ENCODE measurements at regions not wholly inside any gene's neighbourhood (a gene's known extent, or its start where the extent isn't known, plus 50 kb on each side); places are given as distances from the start of the nearest gene placed in this dataset.
"Not testable (repeated sequence)": the region's sequence is repeated elsewhere in the genome, so short reads cannot be mapped to it uniquely, and the experiment has no call there.

DNA sequence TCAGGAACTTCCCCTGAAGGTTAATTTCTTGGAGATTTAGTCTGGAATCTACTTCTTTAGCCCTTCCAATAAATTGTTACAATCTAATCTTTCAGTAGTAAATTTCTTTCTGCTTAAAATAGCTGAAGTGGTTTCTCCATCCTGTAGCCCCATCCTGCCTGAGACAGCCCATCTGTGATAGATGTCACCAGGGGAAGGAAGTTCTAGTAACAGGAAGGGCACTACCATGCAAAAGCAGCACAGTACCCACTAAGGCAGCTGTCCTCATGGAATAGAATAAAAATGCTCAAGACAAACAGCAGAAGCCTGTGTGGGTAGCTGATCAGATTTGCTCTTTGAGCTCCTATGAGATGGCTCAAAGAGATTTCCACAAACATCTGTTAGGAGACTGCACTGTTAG, 1036.5 kb downstream of the SLITRK5 start:
- TF ChIP-seq, protein P1, sequence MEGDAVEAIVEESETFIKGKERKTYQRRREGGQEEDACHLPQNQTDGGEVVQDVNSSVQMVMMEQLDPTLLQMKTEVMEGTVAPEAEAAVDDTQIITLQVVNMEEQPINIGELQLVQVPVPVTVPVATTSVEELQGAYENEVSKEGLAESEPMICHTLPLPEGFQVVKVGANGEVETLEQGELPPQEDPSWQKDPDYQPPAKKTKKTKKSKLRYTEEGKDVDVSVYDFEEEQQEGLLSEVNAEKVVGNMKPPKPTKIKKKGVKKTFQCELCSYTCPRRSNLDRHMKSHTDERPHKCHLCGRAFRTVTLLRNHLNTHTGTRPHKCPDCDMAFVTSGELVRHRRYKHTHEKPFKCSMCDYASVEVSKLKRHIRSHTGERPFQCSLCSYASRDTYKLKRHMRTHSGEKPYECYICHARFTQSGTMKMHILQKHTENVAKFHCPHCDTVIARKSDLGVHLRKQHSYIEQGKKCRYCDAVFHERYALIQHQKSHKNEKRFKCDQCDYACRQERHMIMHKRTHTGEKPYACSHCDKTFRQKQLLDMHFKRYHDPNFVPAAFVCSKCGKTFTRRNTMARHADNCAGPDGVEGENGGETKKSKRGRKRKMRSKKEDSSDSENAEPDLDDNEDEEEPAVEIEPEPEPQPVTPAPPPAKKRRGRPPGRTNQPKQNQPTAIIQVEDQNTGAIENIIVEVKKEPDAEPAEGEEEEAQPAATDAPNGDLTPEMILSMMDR (IDR thresholded peaks at IDR 0.05): no peak
- DNase-seq (ENCODE audit: low spot score in 2 of 2): no peak
- Histone ChIP-seq H3K36me3 (no peaks in the 10 kb centered on the region), H3K27ac (no peak overlapping the region), H3K4me1 (no peaks in the 10 kb centered on the region), H3K9me3 (no peaks in the 10 kb centered on the region), H3K4me3 (no peak overlapping the region), H3K27me3 (no peaks in the 10 kb centered on the region)
- intact Hi-C loops (cut with DNase I): no loop called here

DNA sequence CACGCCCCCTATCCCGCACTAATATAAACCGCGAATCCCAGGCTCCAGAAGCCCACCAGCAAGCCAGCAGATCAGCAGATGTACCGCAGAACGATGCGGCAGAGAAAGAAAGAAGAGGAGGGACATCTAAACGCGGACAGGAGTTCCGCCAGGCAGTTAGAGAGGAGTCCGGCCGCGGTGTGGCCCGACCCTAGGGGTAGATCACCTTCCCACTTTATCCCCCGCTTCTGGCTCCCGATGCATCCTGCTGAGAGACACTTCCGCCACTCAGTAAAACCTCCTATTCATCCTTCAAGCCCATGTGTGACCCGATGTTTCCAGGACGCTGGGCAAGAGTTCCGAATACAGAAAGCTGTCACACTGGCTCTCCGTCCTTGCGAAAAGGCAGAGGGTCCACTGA, 1046.8 kb downstream of the SLITRK5 start:
- intact Hi-C loops (cut with DNase I): no loop called here
- Histone ChIP-seq H3K4me3 (no peak overlapping the region), H3K36me3 (no peaks in the 10 kb centered on the region), H3K27ac (no peak overlapping the region), H3K9me3 (no peaks in the 10 kb centered on the region), H3K27me3 (no peaks in the 10 kb centered on the region), H3K4me1 (no peaks in the 10 kb centered on the region)
- no peak for DNase-seq (ENCODE audit: low spot score in 2 of 2)
- TF ChIP-seq, protein P1 (IDR thresholded peaks at IDR 0.05): no peak

DNA sequence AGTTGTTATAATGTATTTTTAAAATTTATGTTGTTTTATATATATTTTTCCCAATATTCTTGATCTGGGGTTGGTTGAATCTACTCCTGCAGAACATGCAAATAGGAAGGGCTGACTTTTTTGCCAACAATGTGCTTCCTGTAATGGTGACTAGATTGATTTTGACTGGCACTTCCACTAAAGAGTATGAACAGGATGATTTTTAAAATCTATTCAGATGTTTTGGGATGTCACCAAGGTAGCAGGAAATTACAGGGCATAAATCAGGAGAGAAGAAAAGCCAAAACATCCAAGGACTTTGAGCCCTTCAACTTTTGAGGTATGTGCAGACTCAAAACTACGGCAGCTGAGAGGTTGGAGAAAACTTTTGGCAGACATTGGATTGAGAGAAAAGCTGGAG, 1047.6 kb downstream of the SLITRK5 start:
- Histone ChIP-seq H3K9me3 (no peaks in the 10 kb centered on the region), H3K4me1 (no peaks in the 10 kb centered on the region), H3K27me3 (no peaks in the 10 kb centered on the region), H3K4me3 (no peak overlapping the region), H3K36me3 (no peaks in the 10 kb centered on the region), H3K27ac (no peak overlapping the region)
- TF ChIP-seq, protein P1 (IDR thresholded peaks at IDR 0.05): no peak
- intact Hi-C loops (cut with DNase I): no loop called here
- DNase-seq (ENCODE audit: low spot score in 2 of 2): no peak

DNA sequence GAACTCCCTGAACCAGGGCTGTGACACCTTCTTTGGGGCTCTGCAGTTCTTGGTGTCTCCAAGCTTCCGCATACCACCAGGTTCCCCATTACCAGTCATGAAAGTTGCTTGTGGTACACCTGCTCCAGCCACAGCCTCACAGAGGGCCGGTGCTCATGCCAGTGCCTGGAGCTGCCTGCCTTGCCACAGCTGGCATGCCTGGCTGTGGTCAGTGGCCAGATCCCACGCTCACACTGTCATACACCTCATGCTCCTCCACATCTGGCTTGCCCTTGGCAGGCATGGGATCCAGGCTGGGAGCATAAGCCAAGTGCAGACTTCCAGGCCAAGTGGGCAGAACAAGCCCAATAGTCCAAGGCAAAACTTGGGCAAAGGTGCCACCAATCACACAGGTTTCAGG, 1054.9 kb downstream of the SLITRK5 start:
- DNase-seq (ENCODE audit: low spot score in 2 of 2): no peak
- H3K27ac ChIP-seq: no peak overlapping the region
- H3K4me3 ChIP-seq: no peak overlapping the region
- H3K9me3 ChIP-seq: no peaks in the 10 kb centered on the region
- TF ChIP-seq, protein P1 (IDR thresholded peaks at IDR 0.05): no peak
- intact Hi-C loops (cut with DNase I): no loop called here
- H3K4me1 ChIP-seq: no peaks in the 10 kb centered on the region
- H3K36me3 ChIP-seq: no peaks in the 10 kb centered on the region
- H3K27me3 ChIP-seq: no peaks in the 10 kb centered on the region

GRCh38 chr13:88727236-88727635, 1056.1 kb downstream of the SLITRK5 start:
- H3K4me3 ChIP-seq; H3K36me3 ChIP-seq; H3K27ac ChIP-seq; DNase-seq (ENCODE audit: low spot score in 2 of 2); H3K9me3 ChIP-seq; H3K27me3 ChIP-seq; intact Hi-C loops (cut with DNase I); H3K4me1 ChIP-seq: not testable (repeated sequence)

- TF ChIP-seq, protein P1 (IDR thresholded peaks at IDR 0.05): no peak
- no peaks in the 10 kb centered on the region for H3K36me3 ChIP-seq
- no peak overlapping the region for H3K4me3 ChIP-seq
Measured at GRCh38 chr13:88729605-88730004, 1058.4 kb downstream of the SLITRK5 start.

More at GRCh38 chr13:88729605-88730004, 1058.4 kb downstream of the SLITRK5 start:
- no peak for DNase-seq (ENCODE audit: low spot score in 2 of 2)
- H3K27ac ChIP-seq: no peak overlapping the region
- no peaks in the 10 kb centered on the region for H3K4me1 ChIP-seq
- H3K9me3 ChIP-seq: no peaks in the 10 kb centered on the region
- no peaks in the 10 kb centered on the region for H3K27me3 ChIP-seq
- intact Hi-C loops (cut with DNase I): no loop called here
